DMS 273 (cell line): ENCODE measurements at regions not wholly inside any gene's neighbourhood (a gene's known extent, or its start where the extent isn't known, plus 50 kb on each side); places are given as distances from the start of the nearest gene placed in this dataset.

Experiments
- DNase-seq: peaks from one replicate; lab custom pipeline; 2025; ENCODE audit not compliant: unreplicated experiment; lab: John Stamatoyannopoulos, UW

DNA sequence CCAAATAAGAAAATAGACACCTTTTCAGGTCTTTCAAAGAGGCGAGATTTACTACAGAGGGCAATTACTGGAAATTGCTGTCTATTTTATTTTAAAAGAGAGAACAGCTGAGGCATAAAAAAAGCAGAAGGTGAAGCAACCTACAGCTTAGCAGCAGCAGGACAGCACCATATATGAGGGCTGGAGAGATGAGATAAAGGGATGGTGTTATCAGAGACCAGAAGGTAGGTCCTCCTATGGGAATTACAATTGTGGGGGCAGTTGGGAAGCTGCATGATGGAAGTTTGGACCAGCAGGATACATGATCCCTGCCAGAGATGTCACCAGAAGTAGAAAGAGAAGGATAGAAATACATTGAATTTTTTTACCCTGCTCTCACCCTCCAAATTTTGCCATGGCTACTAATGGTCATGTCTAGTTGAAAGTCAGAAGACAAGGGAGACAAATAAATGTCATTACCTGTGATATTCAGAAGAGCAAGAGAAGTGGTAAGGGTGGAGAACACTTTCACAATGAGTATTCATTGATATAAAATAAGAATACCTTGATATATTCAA, 77.2 kb upstream of the CALCR start:
- DNase-seq: no peak

DNA sequence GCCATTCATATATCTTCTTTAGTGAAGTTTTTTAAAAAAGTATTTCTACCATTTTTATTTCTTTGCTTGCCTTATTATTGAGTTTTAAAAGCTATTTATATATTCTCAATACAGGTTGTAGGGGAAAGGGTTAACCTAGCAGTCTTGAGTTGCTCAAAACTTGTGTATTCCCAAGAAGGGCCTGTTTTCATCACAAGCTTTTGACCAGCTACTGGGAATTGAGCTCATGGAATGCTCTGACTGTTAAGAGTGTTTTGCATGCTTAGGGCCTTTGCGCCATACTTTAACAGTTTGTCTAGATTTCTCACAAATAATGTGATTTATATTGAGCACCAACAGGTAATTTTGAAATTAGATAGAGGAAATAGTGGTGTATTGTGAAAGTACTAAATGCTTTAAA, 72.0 kb upstream of the CALCR start:
- DNase-seq: no peak

DNA sequence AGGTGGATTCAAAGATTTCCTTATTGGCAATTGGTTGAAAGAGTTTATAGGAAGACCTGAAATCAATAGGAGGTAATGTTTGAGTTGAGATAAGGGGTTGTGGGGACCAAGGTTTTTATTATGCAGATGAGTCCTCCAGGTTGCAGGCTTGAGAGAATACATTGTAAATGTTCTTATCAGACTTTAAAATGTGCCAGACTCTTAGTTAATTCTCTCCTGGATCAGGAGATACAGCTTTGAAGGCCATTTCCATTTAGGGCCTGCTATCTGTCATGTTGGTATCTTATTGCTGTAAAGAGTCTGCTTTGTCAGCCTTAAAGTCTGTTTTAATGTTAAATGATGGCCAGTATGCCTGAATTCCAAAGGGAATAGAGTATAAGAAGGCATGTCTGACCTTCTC, 61.8 kb upstream of the CALCR start:
- DNase-seq: no peak

DNA sequence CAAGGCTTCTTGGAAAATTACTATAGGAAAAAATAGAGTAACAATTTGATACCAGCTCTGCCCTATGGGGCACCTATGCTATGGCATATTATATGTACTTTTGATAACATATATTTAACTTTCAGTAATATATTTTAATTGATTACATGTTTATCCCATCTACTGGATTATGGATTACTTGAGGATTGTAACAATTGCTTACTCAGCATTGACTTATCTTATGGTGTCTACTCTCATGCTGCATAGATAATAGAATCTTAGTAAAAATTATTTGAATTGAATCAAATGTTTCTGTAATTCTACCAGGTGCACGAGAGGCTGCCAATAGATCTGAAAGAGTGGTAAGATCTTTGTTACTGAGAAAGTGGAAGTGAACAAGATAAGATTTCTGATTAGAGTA, 57.8 kb upstream of the CALCR start:
- DNase-seq: no peak

DNA sequence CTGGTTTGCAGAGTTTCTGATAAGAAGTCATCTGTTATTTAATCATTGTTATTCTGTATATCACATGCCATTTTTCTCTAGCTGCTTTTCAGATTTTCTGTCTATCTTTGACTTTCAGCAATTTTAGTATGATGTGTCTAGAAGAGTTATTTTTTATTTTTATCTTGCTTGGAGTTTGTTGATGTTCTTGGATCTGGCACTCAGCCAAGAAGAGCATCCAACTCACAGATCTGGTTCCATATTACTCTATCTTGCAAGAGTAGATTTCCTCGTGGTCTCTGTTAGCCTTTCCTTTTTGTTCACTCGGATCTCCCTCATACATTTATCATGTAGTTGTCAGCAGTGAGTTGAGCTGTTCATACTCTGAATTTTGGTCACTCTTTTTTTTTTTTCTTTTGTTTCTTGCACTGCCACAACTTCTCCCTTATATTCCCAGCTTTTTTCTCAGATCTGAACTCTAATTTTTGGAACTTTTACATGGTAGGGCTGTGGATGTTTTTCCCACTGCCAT, 54.8 kb upstream of the CALCR start:
- no peak for DNase-seq

DNA sequence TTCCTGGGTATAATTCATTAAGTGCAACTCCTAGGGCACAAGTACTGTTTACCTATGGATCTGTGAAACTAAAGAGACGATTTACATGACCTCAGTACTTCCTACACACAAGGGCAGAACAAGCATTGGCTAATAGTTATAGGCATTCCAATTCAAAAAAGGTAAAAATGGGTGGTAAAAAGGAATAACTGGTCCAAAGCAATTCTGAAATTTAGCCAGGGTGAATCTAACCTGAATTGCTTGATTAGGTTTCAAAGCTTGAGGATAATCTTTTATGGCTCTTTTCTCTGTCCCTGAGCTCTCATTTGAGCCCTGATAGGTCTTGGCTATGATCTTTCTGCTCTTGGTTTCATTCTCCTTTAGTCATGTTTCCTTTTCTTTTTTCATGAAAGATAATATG, 52.3 kb upstream of the CALCR start:
- DNase-seq: no peak
